ENCODE measurements at regions not wholly inside any gene's neighbourhood (a gene's known extent, or its start where the extent isn't known, plus 50 kb on each side); places are given as distances from the start of the nearest gene placed in this dataset.

DNA sequence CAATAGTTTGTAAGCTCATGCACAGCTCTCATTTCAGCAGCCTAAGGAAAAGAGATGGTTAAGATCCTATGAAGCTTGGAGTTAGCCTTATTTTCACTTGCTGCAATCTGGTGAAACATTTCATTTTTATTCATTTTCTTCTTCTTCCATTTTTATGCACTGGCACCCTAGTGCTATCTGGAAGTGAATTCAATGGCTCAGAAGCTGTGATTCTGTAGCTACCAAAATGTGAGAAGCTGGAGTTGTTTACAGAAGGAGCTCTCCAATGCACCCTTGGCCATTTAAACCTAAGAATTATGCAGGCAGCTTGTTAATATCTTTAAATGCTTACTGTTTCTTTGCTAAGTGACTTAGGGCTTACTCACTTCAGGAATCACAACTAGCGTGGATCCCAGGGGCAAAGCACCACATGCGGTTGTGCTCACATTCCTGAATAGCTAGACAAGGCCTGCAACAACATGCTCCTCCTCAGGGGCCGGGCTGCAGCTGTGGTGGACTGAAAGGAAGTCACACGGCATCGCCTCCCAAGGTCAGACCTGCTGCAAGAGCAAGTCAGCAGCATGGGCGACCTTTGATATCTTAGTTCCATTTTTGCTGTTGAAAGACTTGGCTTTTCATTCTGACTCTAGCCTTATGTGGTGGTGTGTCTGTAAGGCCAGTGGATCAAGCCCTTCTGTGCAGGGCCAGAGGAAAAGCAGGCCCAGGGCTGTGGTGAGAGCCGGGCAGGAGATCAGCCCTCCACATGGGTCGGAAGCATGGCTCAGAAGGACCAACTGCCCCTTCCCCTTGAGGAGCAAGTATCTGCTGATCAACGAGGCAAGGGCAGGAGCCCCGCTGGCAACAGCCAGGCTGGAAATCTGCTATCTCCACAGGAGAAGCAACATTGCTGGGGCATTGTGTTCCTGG, 91.9 kb upstream of the MBL2 start:
- DNase-seq, result no peak

DNA sequence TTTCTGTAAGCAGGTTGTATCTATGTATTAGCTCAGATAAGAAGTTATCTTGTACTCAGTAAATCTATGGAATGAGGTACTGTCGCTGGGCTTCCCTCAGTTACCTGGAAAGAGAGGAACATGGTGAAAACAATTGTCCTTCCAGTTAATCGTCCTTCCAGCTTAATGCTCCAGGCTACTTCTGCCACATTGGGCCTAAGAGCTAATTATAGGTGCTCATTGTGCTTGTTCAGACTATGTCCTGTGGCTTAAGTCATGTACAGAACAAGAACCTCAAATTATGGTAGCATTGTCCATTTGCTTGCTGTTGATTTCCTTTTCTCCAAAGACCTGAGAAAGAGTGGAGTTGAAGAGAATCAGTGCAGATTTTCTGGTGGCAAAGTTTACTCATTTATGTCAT, 86.1 kb upstream of the MBL2 start:
- no peak for DNase-seq

DNA sequence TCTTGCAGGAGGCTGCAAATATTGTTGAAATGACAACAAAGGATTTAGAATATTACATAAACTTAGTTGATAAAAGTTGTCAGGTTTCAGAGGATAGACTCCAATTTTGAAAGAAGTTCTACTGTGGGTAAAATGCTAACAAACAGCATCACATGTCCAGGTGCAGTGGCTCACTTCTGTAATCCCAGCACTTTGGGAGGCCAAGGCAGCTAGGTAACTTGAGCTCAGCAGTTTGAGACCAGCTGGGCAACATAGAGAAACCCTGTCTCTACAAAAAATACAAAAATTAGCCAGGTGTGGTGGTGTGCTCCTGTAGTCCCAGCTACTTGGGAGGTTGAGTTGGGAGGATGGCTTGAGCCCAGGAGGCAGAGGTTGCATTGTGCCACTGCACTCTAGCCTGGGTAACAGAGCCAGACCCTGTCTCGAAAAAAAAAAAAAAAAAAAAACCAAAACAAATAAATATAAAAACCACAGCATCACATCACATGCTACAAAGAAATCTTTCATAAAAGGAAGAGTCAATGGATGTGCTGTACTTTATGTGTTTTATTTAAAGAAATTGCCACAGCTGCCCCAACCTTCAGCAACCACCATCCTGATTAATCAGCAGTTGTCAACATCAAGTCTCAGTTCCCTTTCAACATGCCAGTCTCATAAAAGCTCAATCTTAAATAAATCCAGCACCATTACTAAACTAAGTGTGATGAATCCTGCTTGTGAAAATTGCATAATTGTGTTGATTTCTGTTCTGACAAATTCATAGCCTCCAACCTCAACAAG, 83.2 kb upstream of the MBL2 start:
- no peak for DNase-seq

DNA sequence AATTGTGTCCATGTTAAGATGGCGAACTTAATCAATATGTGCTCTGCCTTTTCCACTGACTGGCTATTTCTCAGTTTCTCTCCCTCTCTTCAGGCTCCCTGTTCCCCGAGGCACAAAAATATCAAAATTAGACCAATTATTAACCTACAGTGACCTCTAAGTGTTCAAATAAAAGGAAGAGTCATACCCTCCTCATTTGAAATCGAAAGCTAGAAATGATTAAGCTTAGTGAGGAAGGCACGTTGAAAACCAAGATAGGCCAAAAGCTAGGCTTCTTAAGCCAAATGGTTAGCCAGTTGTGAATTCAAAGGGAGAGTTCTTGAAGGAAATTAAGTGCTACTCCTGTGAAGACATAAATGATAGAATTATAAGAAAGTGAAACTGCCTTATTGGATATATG, 81.1 kb upstream of the MBL2 start:
- DNase-seq, result no peak

DNA sequence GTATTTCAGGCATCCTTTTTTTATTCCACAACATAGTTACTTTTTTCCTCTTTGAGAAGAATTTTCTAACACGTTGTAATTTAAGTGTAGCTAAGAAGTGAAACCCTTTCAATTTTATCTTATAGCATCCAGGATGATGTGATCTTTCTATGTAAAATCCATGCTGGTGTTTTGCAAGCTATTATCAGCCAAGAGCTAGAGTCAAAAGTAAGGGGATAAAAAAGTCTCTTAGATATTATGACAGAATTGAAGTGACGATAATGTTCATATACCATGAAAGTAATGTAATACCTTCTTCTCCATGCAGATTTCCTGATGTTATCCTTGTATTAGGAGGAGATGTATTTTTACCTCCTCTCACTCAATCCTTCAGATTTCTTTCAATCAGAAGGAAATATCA, 64.2 kb upstream of the MBL2 start:
- DNase-seq, result no peak

Measured in Kasumi-1 (cell line).